Heart right ventricle (tissue), 16 donors: ENCODE measurements at regions not wholly inside any gene's neighbourhood (a gene's known extent, or its start where the extent isn't known, plus 50 kb on each side); places are given as distances from the start of the nearest gene placed in this dataset.

Source experiments
- ATAC-seq, 8 donors: fragments of 200-7000 bp; cut with Tn5 transposase; one replicate each; pipeline ENCODE4 v1.9.1; 2020; ENCODE audit warnings: mild to moderate bottlenecking in 8 of 8, moderate library complexity in 8 of 8, moderate number of reproducible peaks in 1 of 8
- DNase-seq, 2 donors: peaks; one replicate each; pipeline ENCODE4 v3.0.0-alpha.2; 2020
- H3K27ac ChIP-seq, 10 donors: fragments of 200-600 bp; sonication (generic) in 2 of 10; one replicate each; pipeline versions ENCODE4 v1.5.0 to v1.8.0; 2020 to 2022; ENCODE audit warnings: mild to moderate bottlenecking in 3 of 10
- H3K27me3 ChIP-seq, 7 donors: fragments of 200-600 bp; one replicate each; pipeline ENCODE4 v1.8.0; 2021 to 2022; ENCODE audit warnings: mild to moderate bottlenecking in 2 of 7
- H3K36me3 ChIP-seq, 9 donors: fragments of 200-600 bp; sonication (generic) in 1 of 9; one replicate each; pipeline versions ENCODE4 v1.5.0 to v1.8.0; 2020 to 2022; ENCODE audit warnings: mild to moderate bottlenecking in 2 of 9
- H3K4me1 ChIP-seq, 9 donors: fragments of 200-600 bp; sonication (generic) in 1 of 9; one replicate each; pipeline versions ENCODE4 v1.5.0 to v1.8.0; 2020 to 2022; ENCODE audit warnings: mild to moderate bottlenecking in 4 of 9
- H3K4me3 ChIP-seq, 10 donors: fragments of 200-600 bp; sonication (generic) in 2 of 10; one replicate each; pipeline versions ENCODE4 v1.5.0 to v1.8.0; 2020 to 2022; ENCODE audit warnings: mild to moderate bottlenecking in 7 of 10, moderate library complexity in 2 of 10
- H3K9me3 ChIP-seq, 11 donors: fragments of 200-600 bp in 10 of 11; sonication (generic) in 2 of 11; one replicate each; pipeline versions ENCODE4 v1.5.0 to v1.8.0; 2013 to 2022; ENCODE audit warnings: mild to moderate bottlenecking in 2 of 11, control low read depth in 1 of 11, moderate library complexity in 1 of 11
- CTCF ChIP-seq, 9 donors: fragments of 200-600 bp; sonication (generic) in 2 of 9; IDR thresholded peaks; one replicate each; pipeline versions ENCODE4 v1.5.0 to v1.8.0; 2021 to 2022; ENCODE audit warnings: antibody characterized with exemption in 9 of 9, mild to moderate bottlenecking in 5 of 9, moderate library complexity in 1 of 9
- WGBS, 2 donors: extraction: QIAGEN DNeasy Blood & Tissue Kit; methylation state at CpG; one replicate each; pipeline ENCODE4 v1.1.7; 2013; ENCODE audit warnings: inconsistent platforms in 1 of 2; 5-methylcytosine and 5-hydroxymethylcytosine counted together
- intact Hi-C, 10 donors: fragments of 100-400 bp; cut with DNase I; formaldehyde crosslinking; loops; one replicate each; pipeline versions ENCODE4 v1.11.1 to v1.14.2; 2022
- donor health status: Arrhythmogenic right ventricular cardiomyopathy.
- donor health status: ischemic (EF 13 %, LVEDD 7.1; RV severe dilation, severe dysfunction).
- donor health status: healthy with polysubstance abuse.
- donor health status: DM: no; HTN: yes; CAD: no.
- donor health status: DM: no; HTN: no; CAD: no.
- donor health status: ischemic (EF 25% LVEDD 6.9; RV normal size, moderate dysfunction).
- donor health status: ischemic (EF 25% LVEDD 5.7; RV mildly dilated, moderate dysfunction).
- donor health status: healthy.
- donor health status: DM: yes; HTN: yes; CAD: no.
- donor health status: Ischemic cardiomyopathy.
- donor health status: ischemic (EF 35%, LVEDD 5.7; RV mildly dilated, moderate dysfunction).
- donor health status: nonischemic (EF 11% LVEDD 7.7; RV severe dilation, severe dysfunction).
- donor health status: DM: yes; HTN: yes; CAD: no.
- donor health status: PGD.
- donor health status: ischemic (EF 29% LVEDD 5.4; RV normal size, mild dysfunction).
- donor health status: nonischemic (EF 23%, LVEDD 6.1; RV moderate dilation, normal function).

- intact Hi-C loops, result no loop called here
- TF ChIP-seq CTCF (IDR thresholded peaks at IDR 0.05), result no peak
- H3K4me1 ChIP-seq, result peaks cover 0 to 11% (median 6%) of the 10 kb centered on the region in 9 donors
- H3K27me3 ChIP-seq, result no peaks in the 10 kb centered on the region
- WGBS, 2 donors, result 65% methylated on average over 2 of the region's 2 CpGs
- no peak overlapping the region for H3K27ac ChIP-seq
- DNase-seq (no peak), ATAC-seq (no peak)
- no peaks in the 10 kb centered on the region for H3K9me3 ChIP-seq
- no peaks in the 10 kb centered on the region for H3K36me3 ChIP-seq
- no peak overlapping the region for H3K4me3 ChIP-seq
These were observed 198.5 kb upstream of the SLC24A3 start for GRCh38 chr20:19013907-19014306.

GRCh38 chr20:19015351-19016139 is 196.9 kb upstream of the SLC24A3 start:
- no peak overlapping the region for H3K27ac ChIP-seq
- H3K9me3 ChIP-seq, result no peaks in the 10 kb centered on the region
- ATAC-seq, result no peak
- WGBS, 2 donors, result 54 to 64% methylated on average over 11 of the region's 11 CpGs
- no peaks in the 10 kb centered on the region for H3K36me3 ChIP-seq
- TF ChIP-seq CTCF (IDR thresholded peaks at IDR 0.05), result no peak
- DNase-seq, result no peak
- no peak overlapping the region for H3K4me3 ChIP-seq
- intact Hi-C loops, result no loop called here
- H3K4me1 ChIP-seq, result peaks cover 0 to 11% (median 6%) of the 10 kb centered on the region in 9 donors
- no peaks in the 10 kb centered on the region for H3K27me3 ChIP-seq

- Histone ChIP-seq H3K36me3 (no peaks in the 10 kb centered on the region), H3K4me3 (no peak overlapping the region), H3K4me1 (peaks cover 0 to 11% (median 6%) of the 10 kb centered on the region in 9 donors), H3K27me3 (no peaks in the 10 kb centered on the region), H3K9me3 (peaks cover 0 to 2% (median 0%) of the 10 kb centered on the region in 11 donors), H3K27ac (no peak overlapping the region)
- 87 to 88% methylated on average over 7 of the region's 7 CpGs for WGBS, 2 donors
- ATAC-seq (no peak), DNase-seq (no peak)
- intact Hi-C loops, result no loop called here
- TF ChIP-seq CTCF (IDR thresholded peaks at IDR 0.05), result no peak
These were observed 196.3 kb upstream of the SLC24A3 start for GRCh38 chr20:19016140-19016497.

- intact Hi-C loops, result no loop called here
- Histone ChIP-seq H3K27ac (no peak overlapping the region), H3K4me1 (peaks cover 0 to 11% (median 6%) of the 10 kb centered on the region in 9 donors), H3K4me3 (no peak overlapping the region), H3K9me3 (peaks cover 0 to 5% (median 0%) of the 10 kb centered on the region in 11 donors), H3K36me3 (no peaks in the 10 kb centered on the region), H3K27me3 (no peaks in the 10 kb centered on the region)
- no peak for ATAC-seq
- no peak for TF ChIP-seq CTCF (IDR thresholded peaks at IDR 0.05)
- DNase-seq, result no peak
- WGBS, 2 donors, result 88 to 89% methylated on average over 11 of the region's 11 CpGs
These were observed 195.2 kb upstream of the SLC24A3 start for GRCh38 chr20:19017104-19017690.
